B cell (primary cell): ENCODE measurements at regions not wholly inside any gene's neighbourhood (a gene's known extent, or its start where the extent isn't known, plus 50 kb on each side); places are given as distances from the start of the nearest gene placed in this dataset.

Experiments
- CTCF ChIP-seq: fragments of 200-600 bp; IDR thresholded peaks from one replicate; pipeline ENCODE4 v1.8.0; 2022; ENCODE audit warnings: antibody characterized with exemption, mild to moderate bottlenecking
- EZH2 ChIP-seq: IDR thresholded peaks from 2 replicates; pipeline ENCODE4 v1.6.1; 2012; ENCODE audit warnings: borderline replicate concordance, low read depth, mild to moderate bottlenecking, moderate library complexity, low read length; ENCODE audit not compliant: insufficient read depth, poor library complexity, severe bottlenecking

- TF ChIP-seq CTCF, result no peak
- TF ChIP-seq EZH2, result no peak
Observed at GRCh38 chr1:188427642-188428041, 1598.9 kb downstream of the PLA2G4A start.
